ENCODE measurements at regions not wholly inside any gene's neighbourhood (a gene's known extent, or its start where the extent isn't known, plus 50 kb on each side); places are given as distances from the start of the nearest gene placed in this dataset.

- DNase-seq = no peak
Measured at GRCh38 chr4:179977378-179977777, 2265.8 kb upstream of the TENM3 start.

- no peak for DNase-seq
Measured at GRCh38 chr4:179981161-179981560, 2262.0 kb upstream of the TENM3 start.

GRCh38 chr4:179989975-179990374 is 2253.2 kb upstream of the TENM3 start:
- no peak for DNase-seq

GRCh38 chr4:180009316-180009715 is 2233.9 kb upstream of the TENM3 start:
- no peak for DNase-seq

GRCh38 chr4:180028682-180029081 is 2214.5 kb upstream of the TENM3 start:
- DNase-seq = no peak

- DNase-seq = no peak
Measured at GRCh38 chr4:180031330-180031729, 2211.9 kb upstream of the TENM3 start.

- DNase-seq = no peak
Measured at GRCh38 chr4:180041576-180041975, 2201.6 kb upstream of the TENM3 start.

- no peak for DNase-seq
Measured at GRCh38 chr4:180052629-180053028, 2190.6 kb upstream of the TENM3 start.

GRCh38 chr4:180054291-180054690 is 2188.9 kb upstream of the TENM3 start:
- DNase-seq = no peak

- DNase-seq = no peak
Measured at GRCh38 chr4:180057299-180057721, 2185.9 kb upstream of the TENM3 start.

GRCh38 chr4:180057891-180058671 is 2185.1 kb upstream of the TENM3 start:
- DNase-seq = no peak

GRCh38 chr4:180058691-180059215 is 2184.4 kb upstream of the TENM3 start:
- DNase-seq = no peak

- no peak for DNase-seq
Measured at GRCh38 chr4:180059216-180059881, 2183.9 kb upstream of the TENM3 start.

- DNase-seq = no peak
Measured at GRCh38 chr4:180060159-180060889, 2182.9 kb upstream of the TENM3 start.

- no peak for DNase-seq
Measured at GRCh38 chr4:180081072-180081471, 2162.1 kb upstream of the TENM3 start.

GRCh38 chr4:180084561-180084960 is 2158.6 kb upstream of the TENM3 start:
- DNase-seq = no peak

- no peak for DNase-seq
Measured at GRCh38 chr4:180086480-180087190, 2156.6 kb upstream of the TENM3 start.

GRCh38 chr4:180098586-180098985 is 2144.6 kb upstream of the TENM3 start:
- DNase-seq = no peak

GRCh38 chr4:180099957-180100356 is 2143.2 kb upstream of the TENM3 start:
- no peak for DNase-seq

- no peak for DNase-seq
Measured at GRCh38 chr4:180100433-180101344, 2142.5 kb upstream of the TENM3 start.

GRCh38 chr4:180101348-180102083 is 2141.7 kb upstream of the TENM3 start:
- DNase-seq = no peak

All from activated effector memory CD4-positive, alpha-beta T cell treated with Interleukin-2 at 50 U/mL for 16 hours (primary cell).